GM10266 (cell line): ENCODE measurements at regions not wholly inside any gene's neighbourhood (a gene's known extent, or its start where the extent isn't known, plus 50 kb on each side); places are given as distances from the start of the nearest gene placed in this dataset.

Source experiments
- DNase-seq: peaks from one replicate; pipeline ENCODE4 v3.0.0; 2012; ENCODE audit errors: extremely low spot score
- CTCF ChIP-seq: IDR thresholded peaks from 2 replicates; pipeline ENCODE4 v1.5.1; 2012; ENCODE audit warnings: mild to moderate bottlenecking, low read depth; ENCODE audit not compliant: control insufficient read depth, insufficient read depth; ENCODE audit errors: missing control alignments

GRCh38 chr1:55289614-55290013 is 74.5 kb upstream of the USP24 start:
- TF ChIP-seq CTCF: no peak
- DNase-seq: no peak

GRCh38 chr1:55289042-55289441 is 73.9 kb upstream of the USP24 start:
- DNase-seq: no peak
- no peak for TF ChIP-seq CTCF

GRCh38 chr1:55288245-55288644 is 73.1 kb upstream of the USP24 start:
- TF ChIP-seq CTCF: no peak
- peak; percentile 72 for DNase-seq

GRCh38 chr1:55287723-55288122 is 72.6 kb upstream of the USP24 start:
- no peak for DNase-seq
- no peak for TF ChIP-seq CTCF

- TF ChIP-seq CTCF: no peak
- DNase-seq: no peak
These were observed 71.9 kb upstream of the USP24 start for GRCh38 chr1:55286856-55287602.

GRCh38 chr1:55285834-55286233 is 70.7 kb upstream of the USP24 start:
- no peak for TF ChIP-seq CTCF
- no peak for DNase-seq

GRCh38 chr1:55284856-55285255 is 69.7 kb upstream of the USP24 start:
- DNase-seq: no peak

More at GRCh38 chr1:55284856-55285255, 69.7 kb upstream of the USP24 start:
- TF ChIP-seq CTCF: peak; percentile 51
